C4-2B (cell line): ENCODE measurements at regions not wholly inside any gene's neighbourhood (a gene's known extent, or its start where the extent isn't known, plus 50 kb on each side); places are given as distances from the start of the nearest gene placed in this dataset.

ENCODE experiments used
- ZFX ChIP-seq: fragments of 450-650 bp; IDR thresholded peaks from 2 replicates; pipeline ENCODE4 v1.6.1; 2017
- TF ChIP-seq, protein P1 (sequence below): fragments of 450-650 bp; conservative IDR thresholded peaks from 2 replicates; pipeline ENCODE4 v1.5.1; 2017; ENCODE audit warnings: mild to moderate bottlenecking

DNA sequence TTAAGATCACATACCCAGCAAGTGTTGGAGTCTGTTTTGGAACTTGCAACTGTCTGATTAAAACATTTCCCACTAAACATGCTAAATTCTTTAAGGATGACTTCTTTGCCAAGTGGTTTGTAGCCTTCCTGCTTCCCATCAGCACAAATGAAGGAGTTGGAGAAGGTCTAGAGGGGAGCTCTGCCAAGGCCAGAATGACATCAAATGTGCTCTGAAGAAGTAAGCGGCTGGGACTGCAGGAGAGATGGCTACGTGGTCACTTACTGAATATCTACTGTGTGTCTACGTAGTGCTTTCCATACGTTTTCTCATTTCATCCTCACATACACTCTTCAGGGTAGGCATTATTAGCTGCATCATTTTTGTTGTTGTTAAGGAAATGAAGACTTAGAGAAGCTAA, 135.7 kb upstream of the NLRP1 start:
- TF ChIP-seq, protein P1, sequence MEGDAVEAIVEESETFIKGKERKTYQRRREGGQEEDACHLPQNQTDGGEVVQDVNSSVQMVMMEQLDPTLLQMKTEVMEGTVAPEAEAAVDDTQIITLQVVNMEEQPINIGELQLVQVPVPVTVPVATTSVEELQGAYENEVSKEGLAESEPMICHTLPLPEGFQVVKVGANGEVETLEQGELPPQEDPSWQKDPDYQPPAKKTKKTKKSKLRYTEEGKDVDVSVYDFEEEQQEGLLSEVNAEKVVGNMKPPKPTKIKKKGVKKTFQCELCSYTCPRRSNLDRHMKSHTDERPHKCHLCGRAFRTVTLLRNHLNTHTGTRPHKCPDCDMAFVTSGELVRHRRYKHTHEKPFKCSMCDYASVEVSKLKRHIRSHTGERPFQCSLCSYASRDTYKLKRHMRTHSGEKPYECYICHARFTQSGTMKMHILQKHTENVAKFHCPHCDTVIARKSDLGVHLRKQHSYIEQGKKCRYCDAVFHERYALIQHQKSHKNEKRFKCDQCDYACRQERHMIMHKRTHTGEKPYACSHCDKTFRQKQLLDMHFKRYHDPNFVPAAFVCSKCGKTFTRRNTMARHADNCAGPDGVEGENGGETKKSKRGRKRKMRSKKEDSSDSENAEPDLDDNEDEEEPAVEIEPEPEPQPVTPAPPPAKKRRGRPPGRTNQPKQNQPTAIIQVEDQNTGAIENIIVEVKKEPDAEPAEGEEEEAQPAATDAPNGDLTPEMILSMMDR: no peak
- no peak for TF ChIP-seq ZFX
